Neural cell (in vitro differentiated cells): ENCODE measurements at regions not wholly inside any gene's neighbourhood (a gene's known extent, or its start where the extent isn't known, plus 50 kb on each side); places are given as distances from the start of the nearest gene placed in this dataset.

ENCODE experiments used
- H2AFZ ChIP-seq: fragments of 200-600, 300-800 bp; sonication (generic), shearing (Covaris generic); 2 replicates; pipeline ENCODE4 v1.6.0; 2014; ENCODE audit warnings: low read depth, mild to moderate bottlenecking, antibody characterized with exemption, low read length, moderate library complexity
- H3F3A ChIP-seq: fragments of 200-600 bp; shearing (Covaris generic); 2 replicates; pipeline ENCODE4 v1.6.1; 2016; ENCODE audit warnings: mild to moderate bottlenecking, moderate library complexity, mixed read lengths, antibody characterized with exemption, low read length; ENCODE audit not compliant: insufficient read depth, poor library complexity, severe bottlenecking
- H3K27ac ChIP-seq: fragments of 200-600, 300-800 bp; sonication (generic), shearing (Covaris generic); 2 replicates; pipeline ENCODE4 v1.5.1; 2014; ENCODE audit warnings: mild to moderate bottlenecking, low read length, moderate library complexity
- H3K27me3 ChIP-seq: fragments of 300-800, 200-600 bp; sonication (generic), shearing (Covaris generic); 2 replicates; pipeline ENCODE4 v1.6.0; 2014; ENCODE audit warnings: mild to moderate bottlenecking, low read depth, low read length, moderate library complexity; ENCODE audit not compliant: insufficient read depth
- H3K36me3 ChIP-seq: fragments of 300-800, 200-600 bp; sonication (generic), shearing (Covaris generic); 2 replicates; pipeline ENCODE4 v1.5.1; 2014; ENCODE audit warnings: mild to moderate bottlenecking, antibody characterized with exemption, low read length, moderate library complexity; ENCODE audit not compliant: insufficient read depth
- H3K4me2 ChIP-seq: fragments of 300-800, 200-600 bp; sonication (generic), shearing (Covaris generic); 2 replicates; pipeline ENCODE4 v1.6.0; 2014; ENCODE audit warnings: mild to moderate bottlenecking, low read length
- H3K4me3 ChIP-seq: fragments of 300-800, 200-600 bp; sonication (generic), shearing (Covaris generic); 2 replicates; pipeline ENCODE4 v1.5.1; 2014; ENCODE audit warnings: mild to moderate bottlenecking, low read length, moderate library complexity
- H3K79me2 ChIP-seq: fragments of 200-600 bp; shearing (Covaris generic); replicated peaks from 2 replicates; pipeline ENCODE4 v1.6.0; 2014; ENCODE audit warnings: mild to moderate bottlenecking, low read length, moderate library complexity; ENCODE audit not compliant: insufficient read depth
- H3K9ac ChIP-seq: fragments of 300-800, 200-600 bp; sonication (generic), shearing (Covaris generic); 2 replicates; pipeline ENCODE4 v1.6.1; 2016; ENCODE audit warnings: mild to moderate bottlenecking, low read length, mixed read lengths
- H3K9me2 ChIP-seq: fragments of 200-600 bp; shearing (Covaris generic); 2 replicates; pipeline ENCODE4 v1.6.1; 2016; ENCODE audit warnings: mild to moderate bottlenecking, low read length, mixed read lengths; ENCODE audit not compliant: insufficient read depth
- H3K9me3 ChIP-seq: fragments of 200-600, 300-800 bp; sonication (generic), shearing (Covaris generic); 2 replicates; pipeline ENCODE4 v1.6.1; 2016; ENCODE audit warnings: mild to moderate bottlenecking, mixed run types, low read length, moderate library complexity, mixed read lengths
- H4K20me1 ChIP-seq: fragments of 200-600 bp; shearing (Covaris generic); 2 replicates; pipeline ENCODE4 v1.6.1; 2016; ENCODE audit warnings: mild to moderate bottlenecking, mixed run types; ENCODE audit not compliant: insufficient read depth
- EP300 ChIP-seq: fragments of 450-650 bp; conservative IDR thresholded peaks from 2 replicates; pipeline ENCODE4 v1.6.1; 2014; ENCODE audit warnings: antibody characterized with exemption, mild to moderate bottlenecking, moderate library complexity; ENCODE audit not compliant: poor library complexity, severe bottlenecking
- POLR2AphosphoS5 ChIP-seq: IDR thresholded peaks from 2 replicates; pipeline ENCODE4 v1.6.1; 2012
- RAD21 ChIP-seq: fragments of 450-650 bp; conservative IDR thresholded peaks from 2 replicates; pipeline ENCODE4 v1.6.1; 2014; ENCODE audit warnings: antibody characterized with exemption, mild to moderate bottlenecking, moderate library complexity
- SMC3 ChIP-seq: fragments of 450-650 bp; conservative IDR thresholded peaks from 2 replicates; pipeline ENCODE4 v1.6.1; 2014; ENCODE audit warnings: antibody characterized with exemption, mild to moderate bottlenecking, moderate library complexity; ENCODE audit not compliant: poor library complexity
- TAF1 ChIP-seq: IDR thresholded peaks from 2 replicates; pipeline ENCODE4 v1.6.1; 2012; ENCODE audit warnings: low read depth
- TF ChIP-seq, protein P1 (sequence below): IDR thresholded peaks from 2 replicates; pipeline ENCODE4 v1.6.1; 2012; ENCODE audit warnings: borderline replicate concordance

DNA sequence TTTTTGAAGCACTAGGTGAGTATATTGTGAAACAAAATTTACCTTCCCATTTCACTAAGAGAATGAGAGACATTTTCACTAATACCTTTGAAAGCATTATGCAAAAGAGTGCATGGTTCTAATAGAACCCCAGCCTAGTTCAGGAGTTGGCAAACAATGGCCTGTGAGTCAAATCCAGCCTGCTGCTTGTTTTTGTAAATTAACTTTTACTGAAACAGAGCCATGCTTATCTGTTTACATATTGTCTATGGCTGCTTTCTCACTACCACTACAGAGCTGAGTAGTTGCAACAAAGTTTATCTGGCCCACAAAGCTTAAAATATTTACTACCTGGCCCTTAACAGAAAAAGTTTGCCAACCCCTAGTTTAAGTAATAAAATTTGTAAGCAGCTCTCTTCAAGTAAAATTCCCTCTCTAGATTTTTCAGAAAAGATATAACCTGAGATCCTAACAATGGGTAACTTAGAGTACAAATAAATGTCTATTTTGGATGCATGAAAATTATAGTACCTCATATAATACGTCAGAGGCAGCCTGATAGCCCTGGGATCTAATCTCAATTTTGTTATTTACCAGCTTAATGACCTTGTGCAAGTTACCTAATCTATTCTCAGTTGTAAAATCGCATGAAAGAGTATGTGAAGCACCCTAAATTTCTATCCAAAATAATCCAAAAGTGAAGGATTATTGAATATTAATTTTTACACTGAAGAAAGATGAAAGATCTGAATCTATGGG, 50.7 kb upstream of the ARL15 start:
- no peak for TF ChIP-seq EP300
- TF ChIP-seq, protein P1, sequence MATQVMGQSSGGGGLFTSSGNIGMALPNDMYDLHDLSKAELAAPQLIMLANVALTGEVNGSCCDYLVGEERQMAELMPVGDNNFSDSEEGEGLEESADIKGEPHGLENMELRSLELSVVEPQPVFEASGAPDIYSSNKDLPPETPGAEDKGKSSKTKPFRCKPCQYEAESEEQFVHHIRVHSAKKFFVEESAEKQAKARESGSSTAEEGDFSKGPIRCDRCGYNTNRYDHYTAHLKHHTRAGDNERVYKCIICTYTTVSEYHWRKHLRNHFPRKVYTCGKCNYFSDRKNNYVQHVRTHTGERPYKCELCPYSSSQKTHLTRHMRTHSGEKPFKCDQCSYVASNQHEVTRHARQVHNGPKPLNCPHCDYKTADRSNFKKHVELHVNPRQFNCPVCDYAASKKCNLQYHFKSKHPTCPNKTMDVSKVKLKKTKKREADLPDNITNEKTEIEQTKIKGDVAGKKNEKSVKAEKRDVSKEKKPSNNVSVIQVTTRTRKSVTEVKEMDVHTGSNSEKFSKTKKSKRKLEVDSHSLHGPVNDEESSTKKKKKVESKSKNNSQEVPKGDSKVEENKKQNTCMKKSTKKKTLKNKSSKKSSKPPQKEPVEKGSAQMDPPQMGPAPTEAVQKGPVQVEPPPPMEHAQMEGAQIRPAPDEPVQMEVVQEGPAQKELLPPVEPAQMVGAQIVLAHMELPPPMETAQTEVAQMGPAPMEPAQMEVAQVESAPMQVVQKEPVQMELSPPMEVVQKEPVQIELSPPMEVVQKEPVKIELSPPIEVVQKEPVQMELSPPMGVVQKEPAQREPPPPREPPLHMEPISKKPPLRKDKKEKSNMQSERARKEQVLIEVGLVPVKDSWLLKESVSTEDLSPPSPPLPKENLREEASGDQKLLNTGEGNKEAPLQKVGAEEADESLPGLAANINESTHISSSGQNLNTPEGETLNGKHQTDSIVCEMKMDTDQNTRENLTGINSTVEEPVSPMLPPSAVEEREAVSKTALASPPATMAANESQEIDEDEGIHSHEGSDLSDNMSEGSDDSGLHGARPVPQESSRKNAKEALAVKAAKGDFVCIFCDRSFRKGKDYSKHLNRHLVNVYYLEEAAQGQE, result no peak
- TF ChIP-seq TAF1, result no peak
- no peak for TF ChIP-seq RAD21
- no peak for TF ChIP-seq SMC3
- TF ChIP-seq POLR2AphosphoS5, result no peak
- no peak overlapping the region for H2AFZ ChIP-seq
- H3K79me2 ChIP-seq, result no peaks in the 10 kb centered on the region
- no peaks in the 10 kb centered on the region for H3K9me3 ChIP-seq
- H3K9ac ChIP-seq, result no peak overlapping the region
- H3K36me3 ChIP-seq, result no peaks in the 10 kb centered on the region
- no peak overlapping the region for H3K27ac ChIP-seq
- no peaks in the 10 kb centered on the region for H3K27me3 ChIP-seq
- no peak overlapping the region for H3K4me3 ChIP-seq
- no peaks in the 10 kb centered on the region for H3F3A ChIP-seq
- H4K20me1 ChIP-seq, result no peaks in the 10 kb centered on the region
- H3K9me2 ChIP-seq, result no peaks in the 10 kb centered on the region
- no peak overlapping the region for H3K4me2 ChIP-seq
